HG02938 (cell line): ENCODE measurements at regions not wholly inside any gene's neighbourhood (a gene's known extent, or its start where the extent isn't known, plus 50 kb on each side); places are given as distances from the start of the nearest gene placed in this dataset.
A peak's percentile ranks its signal among the peaks of the same experiment; 100 is the strongest.

Experiments used
- ATAC-seq: cut with Tn5 transposase; IDR thresholded peaks from one replicate; pipeline ENCODE4 v1.9.1; 2021; ENCODE audit warnings: mild to moderate bottlenecking, moderate library complexity; ENCODE audit not compliant: unreplicated experiment

DNA sequence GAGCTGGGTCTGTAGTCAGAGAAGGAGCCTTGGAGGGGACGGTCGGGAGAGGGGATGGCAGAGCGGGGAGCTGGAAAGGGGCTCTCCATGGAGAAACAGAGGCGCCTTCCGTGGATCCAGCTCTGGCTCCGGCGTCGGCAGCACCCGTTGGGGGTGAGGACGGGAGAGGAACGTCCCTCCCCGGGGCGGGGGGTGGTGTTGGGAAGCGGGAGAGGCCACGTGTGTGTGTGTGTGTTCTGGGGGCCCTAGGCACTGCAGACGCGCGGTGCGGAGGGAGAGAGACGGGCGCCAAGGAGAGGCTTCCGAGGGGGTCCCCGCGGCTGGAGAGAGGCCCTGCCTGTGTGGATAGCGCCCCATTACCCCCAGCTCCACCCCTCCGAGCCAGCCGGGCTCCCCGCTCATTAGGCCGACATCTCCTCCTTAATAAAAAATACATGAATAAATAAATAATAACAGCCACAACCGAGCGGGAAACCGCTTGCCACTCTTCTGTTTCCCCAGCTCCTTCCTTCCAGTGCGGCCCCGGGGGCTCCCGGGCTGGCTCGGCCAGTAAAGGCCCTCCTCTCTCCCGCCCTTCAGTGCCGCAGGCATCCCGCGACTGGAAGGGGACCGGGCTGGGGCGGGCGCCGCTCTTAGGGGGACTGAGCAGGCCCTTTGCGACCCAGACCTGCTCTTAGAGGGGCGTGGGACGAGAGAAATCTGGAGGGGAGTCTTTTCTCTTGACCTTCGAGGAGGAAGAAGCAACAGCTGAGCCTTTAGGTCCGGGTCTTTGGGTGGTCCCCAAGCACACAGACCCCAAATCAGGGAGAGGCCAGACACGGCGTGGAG lies 71.3 kb upstream of the ARAP3 start:
- ATAC-seq = no peak

GRCh38 chr5:141747152-141748141 lies 65.4 kb upstream of the ARAP3 start:
- ATAC-seq = peak; percentile 47

GRCh38 chr5:141746395-141746794 lies 64.4 kb upstream of the ARAP3 start:
- ATAC-seq = no peak

GRCh38 chr5:141745390-141745789 lies 63.4 kb upstream of the ARAP3 start:
- no peak for ATAC-seq

DNA sequence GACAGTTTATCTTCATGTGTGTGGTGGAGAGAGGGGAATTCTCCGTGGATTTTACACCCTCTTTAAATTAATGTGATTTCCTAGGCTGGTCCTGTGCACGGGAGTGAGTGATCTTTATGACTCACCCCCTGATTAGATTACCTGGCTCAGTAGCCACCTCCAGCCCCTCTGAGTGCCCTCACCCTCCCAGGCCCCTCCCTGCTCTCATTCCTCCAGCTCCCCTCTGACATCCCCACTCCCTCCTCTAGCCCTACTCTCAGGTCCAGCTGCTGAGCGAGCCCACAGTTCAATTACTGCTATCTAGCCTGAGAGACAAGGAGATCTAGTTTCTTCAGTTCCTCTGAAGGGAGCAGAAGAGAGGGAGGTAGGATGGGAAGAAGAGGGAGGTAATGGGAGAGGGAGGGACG lies 61.8 kb upstream of the ARAP3 start:
- no peak for ATAC-seq

DNA sequence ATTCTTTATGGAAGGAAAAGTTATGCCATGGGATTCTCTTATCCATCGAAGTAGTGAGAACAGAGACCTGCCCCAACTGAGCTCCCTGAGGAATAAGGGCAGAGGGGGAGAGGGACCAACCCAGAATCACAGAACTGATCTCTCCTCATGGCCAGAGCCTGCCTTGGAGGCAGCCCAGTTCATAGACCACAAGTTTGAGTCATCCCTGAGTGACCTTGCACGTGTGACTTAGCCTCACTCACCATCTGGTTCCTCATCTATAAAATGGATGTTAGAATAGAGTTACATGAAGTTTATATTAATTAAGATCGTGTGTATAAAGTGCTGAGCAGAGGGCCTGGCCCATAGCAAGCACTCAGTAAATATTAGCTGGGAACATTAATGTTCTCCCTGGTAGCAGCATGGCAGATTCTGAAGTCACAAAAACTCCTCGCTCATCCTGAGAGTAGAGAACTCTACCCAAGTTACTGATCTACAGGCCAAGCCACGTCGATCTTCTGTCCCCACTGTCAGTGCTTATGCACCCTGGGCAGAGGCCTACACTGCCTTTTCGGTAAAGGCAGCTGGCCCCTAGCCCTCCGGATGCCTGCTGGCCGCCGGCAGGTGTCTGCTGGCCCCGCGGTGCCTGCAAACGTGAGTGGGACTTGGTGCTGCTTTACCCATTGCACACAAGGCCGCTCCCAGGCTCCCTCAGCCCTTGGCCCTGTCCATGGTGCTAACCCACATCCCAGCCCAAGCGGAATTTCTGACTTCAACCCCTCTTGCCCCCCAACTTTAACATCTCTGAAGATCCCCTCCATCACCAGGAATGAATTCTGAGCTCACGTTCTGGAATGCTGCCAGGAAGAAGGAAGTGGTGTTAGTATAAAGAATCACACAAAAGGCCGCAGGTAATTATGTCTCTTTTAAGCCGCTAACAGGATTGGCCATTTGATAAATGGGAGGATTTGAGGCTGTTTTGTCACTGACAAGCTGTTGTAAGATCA lies 61.1 kb upstream of the ARAP3 start:
- ATAC-seq = no peak

DNA sequence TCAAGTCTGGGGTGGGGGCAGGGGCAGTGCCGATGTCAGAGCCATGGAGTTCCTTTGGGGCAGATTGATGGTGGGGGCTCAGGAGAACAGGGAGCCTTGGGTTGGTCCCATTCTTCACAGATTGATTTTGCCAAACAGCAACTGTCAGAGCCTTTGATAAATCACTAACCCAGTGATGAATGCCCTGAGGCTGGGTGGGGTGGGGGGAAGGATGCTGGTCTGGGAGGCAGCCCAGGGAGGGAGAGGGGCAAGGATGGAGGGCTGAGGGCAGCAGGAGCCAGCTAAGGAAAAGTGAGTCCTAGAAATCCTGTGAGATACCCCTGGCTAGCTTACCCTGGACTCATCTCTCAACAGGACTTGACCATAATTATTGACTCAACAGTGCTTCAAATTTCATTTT lies 60.1 kb upstream of the ARAP3 start:
- ATAC-seq = no peak

DNA sequence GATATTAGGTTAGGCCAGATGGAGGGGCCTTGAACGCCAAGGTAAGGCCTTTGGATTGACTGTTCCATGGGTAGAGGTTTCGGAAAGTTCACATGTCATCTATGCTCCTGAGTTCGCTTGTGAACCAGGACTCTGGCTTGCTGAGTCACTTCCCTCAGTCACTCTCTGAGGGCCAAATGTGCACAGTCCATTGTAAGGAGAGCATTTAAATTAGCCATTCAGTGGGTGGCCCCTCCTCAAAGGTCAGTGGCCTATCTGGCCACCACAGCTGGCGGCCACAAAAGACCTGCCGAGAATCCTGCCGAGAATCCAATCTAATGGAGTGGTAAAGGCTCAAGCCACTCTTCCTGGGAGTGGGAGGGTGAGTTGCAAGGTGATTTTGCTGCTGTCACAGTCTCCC lies 58.9 kb upstream of the ARAP3 start:
- ATAC-seq = no peak

- ATAC-seq = no peak
Observed at GRCh38 chr5:141737535-141737934, 55.5 kb upstream of the ARAP3 start.

DNA sequence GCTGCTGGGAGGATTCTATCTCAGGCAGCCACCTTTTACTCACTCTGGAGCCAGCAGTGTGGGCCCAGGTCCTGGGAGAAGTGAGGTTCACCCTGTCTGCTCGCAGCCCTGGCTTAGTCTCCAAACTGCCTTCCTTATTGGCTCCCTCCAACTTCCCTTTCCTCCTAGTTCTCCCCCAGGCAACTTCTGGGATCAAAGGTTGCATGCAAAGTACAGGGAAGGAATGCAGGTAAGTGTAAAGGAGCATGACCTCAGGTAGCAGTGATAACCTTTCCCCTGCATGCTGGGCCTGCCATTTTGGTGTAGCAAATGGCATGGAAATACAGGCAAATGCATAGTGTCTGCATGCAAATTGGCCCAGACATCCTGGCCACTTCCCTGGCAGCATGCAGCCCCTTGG lies 53.8 kb upstream of the ARAP3 start:
- no peak for ATAC-seq

- no peak for ATAC-seq
Observed at GRCh38 chr5:141734501-141735229, 52.6 kb upstream of the ARAP3 start.

DNA sequence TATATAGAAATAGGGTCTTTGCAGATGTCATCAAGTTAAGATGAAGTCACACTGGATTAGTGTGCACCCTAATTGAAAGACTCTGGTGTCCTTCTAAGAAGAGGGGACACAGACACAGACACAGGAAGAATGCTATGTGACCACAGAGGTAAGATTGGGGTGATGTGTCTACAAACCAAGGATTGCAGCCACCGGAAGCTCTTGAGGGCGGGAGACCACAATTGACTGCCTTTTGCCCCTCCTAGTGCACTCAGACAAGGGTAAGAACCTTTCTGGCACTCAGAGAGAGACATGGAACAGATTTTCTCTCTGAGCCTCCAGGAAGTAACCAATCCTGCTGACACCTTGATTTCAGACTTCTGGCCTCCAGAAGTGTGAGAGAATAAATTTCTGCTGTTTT lies 51.2 kb upstream of the ARAP3 start:
- ATAC-seq = no peak

GRCh38 chr5:141732417-141732816 lies 50.4 kb upstream of the ARAP3 start:
- no peak for ATAC-seq
